ENCODE measurements at regions not wholly inside any gene's neighbourhood (a gene's known extent, or its start where the extent isn't known, plus 50 kb on each side); places are given as distances from the start of the nearest gene placed in this dataset.

- DNase-seq, result no peak
Observed at GRCh38 chr1:187451238-187451637, 622.5 kb downstream of the PLA2G4A start.

DNA sequence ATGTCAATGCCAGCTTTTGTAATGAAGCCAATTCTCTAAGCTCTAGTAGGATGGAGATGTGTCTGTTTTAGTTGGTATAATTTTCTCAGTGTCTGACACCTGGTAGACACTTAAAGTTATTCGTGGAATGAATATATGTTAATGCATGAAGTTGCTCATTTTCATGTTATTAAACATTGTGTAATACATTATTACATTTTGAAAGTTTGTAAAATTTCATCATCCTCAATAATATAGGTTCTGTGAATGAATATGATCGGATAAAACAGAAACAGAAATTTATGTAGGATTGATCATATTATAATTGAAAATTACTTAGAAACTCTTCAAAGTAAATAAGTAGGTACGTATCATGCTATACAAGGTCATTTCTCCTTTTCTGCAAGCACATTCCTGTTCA, 625.3 kb downstream of the PLA2G4A start:
- DNase-seq, result no peak

- no peak for DNase-seq
Observed at GRCh38 chr1:187456446-187456845, 627.7 kb downstream of the PLA2G4A start.

DNA sequence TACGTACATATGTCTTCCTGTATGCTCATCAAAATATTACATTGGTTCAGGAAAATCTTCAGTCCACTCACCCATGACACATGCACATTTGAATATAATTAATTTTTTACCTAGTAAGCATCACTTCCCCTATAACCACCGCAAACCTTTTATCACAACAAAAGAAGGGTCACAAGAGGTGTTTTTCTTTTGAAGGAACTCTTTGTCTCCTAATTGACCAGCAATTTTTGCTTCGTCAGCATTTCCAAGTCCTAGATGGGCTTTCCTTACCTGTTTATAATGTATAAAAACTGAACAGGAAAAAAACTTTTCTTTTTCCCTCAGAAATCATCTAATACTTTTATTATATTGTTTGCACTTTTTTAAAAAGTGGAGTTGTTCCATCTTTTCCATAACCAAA, 631.3 kb downstream of the PLA2G4A start:
- no peak for DNase-seq

DNA sequence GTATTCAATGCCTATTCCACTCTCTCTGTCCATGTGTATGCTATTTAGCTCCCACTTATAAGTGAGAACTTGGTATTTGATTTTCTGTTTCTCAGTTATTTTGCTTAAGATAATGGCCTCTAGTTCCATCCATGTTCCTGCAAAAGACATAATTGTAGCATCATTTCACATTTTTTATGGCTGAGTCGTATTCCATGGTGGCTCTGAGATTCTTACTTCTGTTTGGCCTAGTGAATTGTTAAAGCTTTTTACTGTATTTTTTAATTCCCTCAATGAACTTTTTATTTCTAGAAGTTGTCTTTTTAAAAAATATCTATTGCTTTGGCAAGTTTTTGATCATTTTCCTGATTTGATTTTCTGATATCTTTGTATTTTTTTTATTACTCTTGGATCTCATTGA, 635.6 kb downstream of the PLA2G4A start:
- DNase-seq, result no peak

- DNase-seq, result no peak
Observed at GRCh38 chr1:187465441-187465840, 636.7 kb downstream of the PLA2G4A start.

GRCh38 chr1:187469836-187470235, 641.1 kb downstream of the PLA2G4A start:
- DNase-seq, result no peak

DNA sequence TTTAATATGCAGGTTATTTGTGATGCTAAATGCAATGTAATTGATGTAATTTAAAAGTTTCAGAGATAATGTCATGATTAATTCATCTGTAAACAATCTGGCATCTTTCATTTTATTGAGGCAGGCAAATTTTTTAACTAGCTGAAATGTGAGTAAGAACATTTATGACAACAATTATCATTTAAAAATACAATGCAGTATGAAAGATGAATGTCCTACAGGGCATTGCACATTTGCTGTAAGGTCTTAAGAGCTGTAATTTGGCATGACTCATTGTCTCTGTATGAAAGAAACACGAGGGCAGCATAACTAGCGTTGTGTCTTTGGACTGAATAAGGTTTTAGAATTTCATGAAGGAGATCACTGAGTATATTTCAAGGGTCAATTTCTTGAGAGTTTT, 642.8 kb downstream of the PLA2G4A start:
- DNase-seq, result no peak

DNA sequence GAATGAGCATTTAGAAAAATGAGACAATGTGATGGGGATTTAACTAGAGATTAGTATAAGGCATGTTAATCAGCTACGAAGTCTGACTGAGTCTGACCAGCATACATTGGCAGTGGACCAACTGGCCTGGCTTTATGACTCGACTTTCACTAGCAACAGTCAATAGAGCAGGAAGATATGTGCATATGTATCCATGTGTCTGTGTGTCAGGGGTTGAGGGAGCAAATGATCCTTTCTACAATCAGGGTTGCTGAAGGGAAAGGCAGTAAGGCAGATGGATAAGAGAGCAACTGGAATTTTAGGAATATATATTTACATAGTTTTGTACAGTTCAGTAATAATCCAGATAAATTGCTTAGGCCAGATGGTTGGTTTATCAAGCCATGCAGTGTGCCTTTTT, 645.6 kb downstream of the PLA2G4A start:
- no peak for DNase-seq

- no peak for DNase-seq
Observed at GRCh38 chr1:187476671-187477070, 647.9 kb downstream of the PLA2G4A start.

DNA sequence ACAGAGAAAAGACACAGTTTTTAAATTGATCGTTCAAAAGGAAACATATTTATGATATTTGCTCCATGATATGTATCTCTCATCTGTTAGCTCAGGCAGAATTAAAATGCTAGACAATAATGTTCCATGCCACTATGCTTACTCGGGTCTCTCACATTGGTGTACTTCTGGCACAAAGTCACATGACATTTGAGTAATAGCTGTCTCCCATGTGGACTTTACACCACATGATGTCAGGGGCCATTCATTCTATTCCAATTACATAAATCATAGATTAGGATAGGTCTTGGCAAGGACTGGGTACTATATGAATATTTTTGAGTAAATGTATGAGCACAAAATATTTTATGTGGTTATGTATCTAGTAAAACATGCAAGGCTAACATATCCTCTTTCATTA, 648.4 kb downstream of the PLA2G4A start:
- DNase-seq, result no peak

- no peak for DNase-seq
Observed at GRCh38 chr1:187477535-187477934, 648.8 kb downstream of the PLA2G4A start.

DNA sequence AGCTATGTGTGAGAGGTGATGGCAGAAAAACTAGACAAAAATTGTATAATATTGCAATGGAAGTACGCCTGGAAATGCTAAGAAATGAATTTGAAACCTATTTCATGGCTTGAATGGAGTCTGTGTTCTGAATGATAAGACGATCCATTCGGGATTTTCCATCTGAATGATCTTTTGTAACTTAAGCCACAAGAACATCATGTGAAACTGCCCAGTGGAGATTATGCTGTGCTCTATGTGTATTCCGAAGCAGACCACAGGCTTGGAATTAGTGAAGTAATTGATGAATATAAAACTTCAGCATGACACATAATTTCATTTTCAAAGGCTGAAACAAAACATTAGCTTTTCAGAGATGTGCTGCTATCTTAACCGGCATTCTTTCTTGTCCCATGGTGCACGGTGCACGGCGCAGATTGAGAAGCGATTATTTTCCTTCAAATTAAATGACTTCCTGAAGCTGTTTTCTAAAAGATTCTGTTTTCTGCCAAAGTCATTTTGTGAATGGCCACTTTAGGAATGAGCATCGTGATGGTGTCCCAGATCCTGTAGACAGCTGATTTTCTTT, 652.9 kb downstream of the PLA2G4A start:
- no peak for DNase-seq

- no peak for DNase-seq
Observed at GRCh38 chr1:187490266-187490665, 661.5 kb downstream of the PLA2G4A start.

DNA sequence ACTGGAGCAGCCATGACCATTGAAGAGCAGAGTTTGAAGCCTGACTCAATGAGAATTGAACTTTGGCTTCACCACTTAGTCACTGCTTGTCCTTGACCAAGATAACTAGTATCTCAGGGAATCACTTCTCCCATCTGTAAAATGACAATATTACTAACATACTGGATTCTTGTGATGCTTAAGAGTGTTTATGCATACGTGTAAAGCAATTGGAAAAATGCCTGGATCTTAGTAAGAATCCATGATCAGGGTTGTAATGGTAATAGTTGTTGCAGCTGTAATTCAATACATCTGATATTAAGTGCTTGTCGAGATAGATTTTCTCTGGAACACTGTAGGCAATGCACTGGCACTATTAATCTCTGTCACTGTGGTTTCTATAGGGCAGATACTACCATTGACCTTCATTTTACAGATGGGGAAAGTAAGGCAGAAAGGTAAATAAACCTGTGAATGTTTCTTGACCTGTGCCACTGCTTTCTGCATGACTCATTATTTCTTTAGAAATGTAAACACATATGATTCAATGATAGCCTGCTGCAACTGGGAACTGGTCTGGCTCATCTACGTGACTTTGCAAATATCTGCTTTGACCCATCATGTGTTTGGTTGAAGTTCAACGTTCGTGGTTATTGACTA, 662.5 kb downstream of the PLA2G4A start:
- DNase-seq, result no peak

DNA sequence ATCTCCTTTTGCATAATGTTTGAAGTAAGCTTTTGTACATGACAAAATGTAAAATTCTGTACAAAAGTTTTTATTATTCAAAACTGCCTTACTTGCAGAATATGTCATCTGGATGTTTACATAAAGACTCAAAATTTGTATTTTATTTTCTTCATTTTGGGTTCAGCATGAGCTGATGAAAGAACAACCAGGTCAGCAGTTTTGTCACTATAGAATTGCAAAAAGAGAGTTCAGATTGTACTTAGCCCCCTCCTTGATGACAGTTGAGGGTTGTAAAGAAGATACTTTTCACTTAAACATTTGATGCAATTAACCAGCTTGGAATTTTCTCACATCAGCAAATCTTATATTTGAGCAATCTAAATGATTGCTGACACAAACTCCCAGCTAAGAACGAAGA, 669.3 kb downstream of the PLA2G4A start:
- no peak for DNase-seq

- DNase-seq, result no peak
Observed at GRCh38 chr1:187504779-187505178, 676.0 kb downstream of the PLA2G4A start.

GRCh38 chr1:187509091-187509490, 680.3 kb downstream of the PLA2G4A start:
- DNase-seq, result no peak

GRCh38 chr1:187513190-187513589, 684.4 kb downstream of the PLA2G4A start:
- no peak for DNase-seq

DNA sequence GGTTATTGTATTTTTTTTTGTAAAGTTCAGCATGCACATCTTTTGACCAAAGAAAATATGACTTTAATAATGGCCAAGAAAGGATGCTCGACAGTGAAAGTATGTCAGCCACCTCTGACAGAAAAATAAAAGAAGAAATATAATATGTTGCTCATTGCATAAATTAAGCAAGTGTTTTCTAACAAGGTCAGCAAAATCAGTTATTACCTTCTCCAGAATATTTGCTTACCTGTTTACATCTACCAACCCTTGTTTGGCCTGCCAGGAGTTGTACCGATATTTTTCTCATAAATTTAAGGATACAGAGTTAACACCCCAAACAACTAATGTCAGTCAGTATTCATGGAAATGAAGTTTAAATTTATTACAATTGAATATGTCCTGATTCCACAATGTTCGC, 685.4 kb downstream of the PLA2G4A start:
- no peak for DNase-seq

- DNase-seq, result no peak
Observed at GRCh38 chr1:187516874-187517273, 688.1 kb downstream of the PLA2G4A start.

DNA sequence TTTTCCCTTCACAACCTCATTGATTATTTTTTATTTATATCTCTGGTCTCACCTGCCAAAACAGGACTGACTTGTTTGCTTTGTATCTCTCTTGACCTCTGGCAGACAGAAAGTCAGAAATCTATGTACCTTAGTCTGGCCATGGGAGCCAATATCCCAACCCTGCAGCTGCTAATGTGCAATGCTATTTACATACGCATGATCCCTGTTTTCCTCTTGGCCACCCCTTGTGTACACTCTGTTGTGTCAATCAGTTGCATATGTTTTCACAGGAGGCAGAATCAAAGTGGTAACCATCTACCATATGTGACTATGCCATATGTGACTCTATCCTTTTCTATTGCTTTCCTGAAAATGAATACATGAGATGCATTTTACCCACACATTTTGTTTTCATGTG, 688.8 kb downstream of the PLA2G4A start:
- no peak for DNase-seq

DNA sequence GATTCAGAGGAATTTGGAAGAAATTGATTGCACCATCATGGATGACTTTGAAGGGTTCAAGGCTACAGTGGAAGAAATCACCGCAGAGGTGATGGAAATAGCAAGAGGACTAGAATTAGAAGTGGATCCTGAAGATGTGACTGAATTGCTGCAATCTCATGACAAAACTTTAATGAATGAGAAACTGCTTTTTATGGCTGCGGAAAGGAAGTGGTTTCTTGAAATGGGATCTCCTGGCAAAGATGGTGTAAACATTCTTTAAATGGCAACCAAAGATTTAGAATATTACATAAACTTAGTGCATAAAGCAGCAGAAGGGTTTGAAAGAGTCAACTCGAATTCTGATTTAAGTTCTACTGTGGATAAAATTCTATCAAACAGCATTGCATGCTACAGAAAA, 698.6 kb downstream of the PLA2G4A start:
- DNase-seq, result no peak

GRCh38 chr1:187537936-187538335, 709.2 kb downstream of the PLA2G4A start:
- DNase-seq, result no peak

DNA sequence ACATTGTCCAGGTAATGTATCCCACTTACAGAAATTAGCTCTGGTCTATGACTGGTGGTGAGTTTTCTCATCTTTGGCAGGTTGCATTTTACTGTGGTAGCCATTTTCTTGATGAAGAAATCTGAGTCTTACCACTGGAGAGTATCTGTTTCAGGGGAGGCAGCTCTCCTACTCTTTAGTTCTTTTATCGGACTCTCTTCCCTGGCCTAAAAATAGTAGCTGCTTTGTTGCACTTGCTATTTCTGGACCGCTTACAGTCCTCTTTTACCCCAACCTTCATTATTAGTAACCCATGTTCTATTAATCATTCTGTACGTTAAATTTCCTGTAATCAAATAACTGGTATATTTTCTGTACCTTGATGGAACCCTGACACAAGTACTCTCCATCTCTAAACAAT, 720.8 kb downstream of the PLA2G4A start:
- DNase-seq, result no peak
